22Rv1 (cell line): ENCODE measurements at regions not wholly inside any gene's neighbourhood (a gene's known extent, or its start where the extent isn't known, plus 50 kb on each side); places are given as distances from the start of the nearest gene placed in this dataset.

ENCODE experiments used
- ZFX ChIP-seq: fragments of 450-650 bp; IDR thresholded peaks from 2 replicates; pipeline ENCODE4 v1.6.1; 2017; ENCODE audit warnings: antibody characterized with exemption, borderline replicate concordance
- TF ChIP-seq, protein P1 (sequence below): fragments of 450-650 bp; IDR thresholded peaks from 2 replicates; pipeline ENCODE4 v1.5.1; 2017; ENCODE audit warnings: mild to moderate bottlenecking

DNA sequence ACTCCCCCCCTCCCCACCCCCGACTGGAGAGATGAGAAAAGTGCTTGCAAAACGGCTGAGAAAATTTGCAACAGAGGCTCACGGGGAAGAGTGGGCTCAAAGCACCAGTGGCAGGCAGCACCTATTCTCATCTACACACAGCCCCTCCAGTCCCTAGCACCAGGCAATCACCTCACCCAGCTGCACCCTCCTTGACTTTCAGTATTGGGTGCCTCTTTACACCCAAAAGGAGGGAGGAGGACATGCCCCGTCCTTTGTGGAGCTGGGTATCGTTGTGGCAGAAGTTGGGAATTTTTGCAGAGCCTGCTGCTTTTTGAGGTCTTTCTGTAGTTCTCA, 182.8 kb upstream of the TOPAZ1 start:
- TF ChIP-seq, protein P1, sequence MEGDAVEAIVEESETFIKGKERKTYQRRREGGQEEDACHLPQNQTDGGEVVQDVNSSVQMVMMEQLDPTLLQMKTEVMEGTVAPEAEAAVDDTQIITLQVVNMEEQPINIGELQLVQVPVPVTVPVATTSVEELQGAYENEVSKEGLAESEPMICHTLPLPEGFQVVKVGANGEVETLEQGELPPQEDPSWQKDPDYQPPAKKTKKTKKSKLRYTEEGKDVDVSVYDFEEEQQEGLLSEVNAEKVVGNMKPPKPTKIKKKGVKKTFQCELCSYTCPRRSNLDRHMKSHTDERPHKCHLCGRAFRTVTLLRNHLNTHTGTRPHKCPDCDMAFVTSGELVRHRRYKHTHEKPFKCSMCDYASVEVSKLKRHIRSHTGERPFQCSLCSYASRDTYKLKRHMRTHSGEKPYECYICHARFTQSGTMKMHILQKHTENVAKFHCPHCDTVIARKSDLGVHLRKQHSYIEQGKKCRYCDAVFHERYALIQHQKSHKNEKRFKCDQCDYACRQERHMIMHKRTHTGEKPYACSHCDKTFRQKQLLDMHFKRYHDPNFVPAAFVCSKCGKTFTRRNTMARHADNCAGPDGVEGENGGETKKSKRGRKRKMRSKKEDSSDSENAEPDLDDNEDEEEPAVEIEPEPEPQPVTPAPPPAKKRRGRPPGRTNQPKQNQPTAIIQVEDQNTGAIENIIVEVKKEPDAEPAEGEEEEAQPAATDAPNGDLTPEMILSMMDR = no peak
- TF ChIP-seq ZFX = no peak
